ENCODE measurements at regions not wholly inside any gene's neighbourhood (a gene's known extent, or its start where the extent isn't known, plus 50 kb on each side); places are given as distances from the start of the nearest gene placed in this dataset.
"Not testable (repeated sequence)": the region's sequence is repeated elsewhere in the genome, so short reads cannot be mapped to it uniquely, and the experiment has no call there.

- intact Hi-C loops (cut with DNase I): no loop called here
- DNase-seq (no peak), ATAC-seq (ENCODE audit: poor library complexity) (no peak)
Measured at GRCh38 chr5:105680858-105681475, 1989.8 kb downstream of the EFNA5 start.

DNA sequence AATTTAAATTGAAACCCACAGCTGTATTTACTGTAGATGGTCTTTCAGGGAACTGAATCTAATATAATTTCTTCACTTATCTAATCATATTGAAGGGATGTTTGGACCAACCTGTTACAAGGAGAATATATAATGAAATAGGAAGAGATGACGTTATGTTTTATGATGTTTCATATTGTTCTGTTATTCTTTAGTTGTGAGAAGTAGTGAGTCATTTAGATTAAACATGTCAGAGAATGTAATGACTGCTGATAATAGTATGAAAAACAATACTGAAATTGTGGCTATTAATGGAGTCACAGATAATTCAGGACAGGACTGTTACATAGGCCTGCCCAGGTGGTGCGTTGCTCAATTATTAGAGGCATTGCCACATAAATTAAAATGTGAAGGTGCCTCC is 1993.4 kb downstream of the EFNA5 start:
- intact Hi-C loops (cut with DNase I): no loop called here
- DNase-seq (no peak), ATAC-seq (ENCODE audit: poor library complexity) (no peak)

GRCh38 chr5:105670596-105670995 is 2000.1 kb downstream of the EFNA5 start:
- intact Hi-C loops (cut with DNase I): no loop called here
- DNase-seq (no peak), ATAC-seq (ENCODE audit: poor library complexity) (no peak)

DNA sequence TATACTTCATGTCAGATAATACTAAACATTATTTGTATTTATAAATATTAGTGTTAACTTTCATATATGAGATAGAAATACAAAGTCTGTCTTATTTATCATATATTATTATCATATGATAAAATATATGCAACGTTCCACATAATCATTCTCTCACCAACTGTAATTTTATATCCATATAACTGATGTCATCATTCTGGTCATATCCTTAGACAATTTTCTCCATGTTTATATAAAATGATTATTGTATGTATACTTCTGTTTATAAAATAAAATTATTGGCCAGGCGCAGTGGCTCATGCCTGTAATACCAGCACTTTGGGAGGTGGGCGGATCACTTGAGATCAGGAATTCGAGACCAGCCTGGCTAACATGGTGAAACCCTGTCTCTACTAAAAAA is 2007.1 kb downstream of the EFNA5 start:
- ATAC-seq (ENCODE audit: poor library complexity) (no peak), DNase-seq (no peak)
- intact Hi-C loops (cut with DNase I): no loop called here

GRCh38 chr5:105659396-105659795 is 2011.3 kb downstream of the EFNA5 start:
- intact Hi-C loops (cut with DNase I): no loop called here
- ATAC-seq (ENCODE audit: poor library complexity) (no peak), DNase-seq (no peak)

- DNase-seq (no peak), ATAC-seq (ENCODE audit: poor library complexity) (no peak)
- intact Hi-C loops (cut with DNase I): no loop called here
Measured at GRCh38 chr5:105640328-105640727, 2030.4 kb downstream of the EFNA5 start.

- ATAC-seq (ENCODE audit: poor library complexity) (no peak), DNase-seq (no peak)
- intact Hi-C loops (cut with DNase I): no loop called here
Measured at GRCh38 chr5:105639511-105639910, 2031.2 kb downstream of the EFNA5 start.

- ATAC-seq (ENCODE audit: poor library complexity) (no peak), DNase-seq (no peak)
- intact Hi-C loops (cut with DNase I): no loop called here
Measured at GRCh38 chr5:105639068-105639467, 2031.7 kb downstream of the EFNA5 start.

GRCh38 chr5:105638437-105638836 is 2032.3 kb downstream of the EFNA5 start:
- ATAC-seq (ENCODE audit: poor library complexity): no peak
- intact Hi-C loops (cut with DNase I): no loop called here
- DNase-seq: no peak

GRCh38 chr5:105632043-105632442 is 2038.7 kb downstream of the EFNA5 start:
- DNase-seq (no peak), ATAC-seq (ENCODE audit: poor library complexity) (no peak)
- intact Hi-C loops (cut with DNase I): no loop called here

- DNase-seq (no peak), ATAC-seq (ENCODE audit: poor library complexity) (no peak)
- intact Hi-C loops (cut with DNase I): no loop called here
Measured at GRCh38 chr5:105630803-105631202, 2039.9 kb downstream of the EFNA5 start.

GRCh38 chr5:105619725-105620124 is 2051.0 kb downstream of the EFNA5 start:
- intact Hi-C loops (cut with DNase I): no loop called here
- no peak for ATAC-seq (ENCODE audit: poor library complexity)

GRCh38 chr5:105617436-105618215 is 2053.1 kb downstream of the EFNA5 start:
- intact Hi-C loops (cut with DNase I): no loop called here
- ATAC-seq (ENCODE audit: poor library complexity): no peak
- no peak for DNase-seq

More at GRCh38 chr5:105619725-105620124, 2051.0 kb downstream of the EFNA5 start:
- no peak for DNase-seq

DNA sequence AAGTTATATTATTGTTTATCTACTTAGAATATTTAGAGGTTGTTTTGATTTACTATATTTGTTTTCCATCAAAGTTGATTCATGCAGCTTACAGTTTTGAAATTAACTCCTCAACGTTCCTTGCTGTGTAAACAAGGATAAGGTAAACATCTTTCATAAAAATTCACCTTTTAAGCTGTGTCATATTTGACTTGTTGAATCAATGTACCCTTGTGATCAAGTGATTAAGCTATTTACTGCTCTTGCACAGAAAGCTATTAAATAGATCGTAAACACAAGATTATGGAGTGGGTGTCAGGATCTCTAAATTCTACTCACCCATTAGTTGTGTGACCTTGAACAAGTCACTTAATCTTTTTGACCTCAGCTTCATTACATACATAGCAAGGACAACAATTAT is 2054.0 kb upstream of the NUDT12 start:
- DNase-seq (no peak), ATAC-seq (ENCODE audit: poor library complexity) (no peak)
- intact Hi-C loops (cut with DNase I): no loop called here

DNA sequence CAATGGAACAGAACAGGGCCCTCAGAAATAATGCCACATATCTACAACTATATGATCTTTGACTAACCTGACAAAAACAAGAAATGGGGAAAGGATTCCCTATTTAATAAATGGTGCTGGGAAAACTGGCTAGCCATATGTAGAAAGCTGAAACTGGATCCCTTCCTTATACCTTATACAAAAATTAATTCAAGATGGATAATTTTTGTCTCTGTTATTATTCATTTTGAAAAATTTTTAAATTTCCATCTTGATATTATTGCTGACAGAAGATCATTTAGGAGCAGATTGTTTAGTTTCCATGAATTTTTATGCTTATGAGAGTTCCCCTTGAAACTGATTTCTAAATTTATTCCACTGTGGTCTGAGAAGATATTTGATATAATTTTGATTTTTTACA is 2039.8 kb upstream of the NUDT12 start:
- intact Hi-C loops (cut with DNase I); ATAC-seq (ENCODE audit: poor library complexity); DNase-seq: not testable (repeated sequence)

- intact Hi-C loops (cut with DNase I): no loop called here
- DNase-seq (no peak), ATAC-seq (ENCODE audit: poor library complexity) (no peak)
Measured at GRCh38 chr5:105593011-105593760, 2030.6 kb upstream of the NUDT12 start.

- DNase-seq: no peak
- ATAC-seq (ENCODE audit: poor library complexity): no peak
- intact Hi-C loops (cut with DNase I): no loop called here
Measured at GRCh38 chr5:105587963-105588662, 2025.5 kb upstream of the NUDT12 start.

- ATAC-seq (ENCODE audit: poor library complexity) (no peak), DNase-seq (no peak)
- intact Hi-C loops (cut with DNase I): no loop called here
Measured at GRCh38 chr5:105581988-105582690, 2019.5 kb upstream of the NUDT12 start.

DNA sequence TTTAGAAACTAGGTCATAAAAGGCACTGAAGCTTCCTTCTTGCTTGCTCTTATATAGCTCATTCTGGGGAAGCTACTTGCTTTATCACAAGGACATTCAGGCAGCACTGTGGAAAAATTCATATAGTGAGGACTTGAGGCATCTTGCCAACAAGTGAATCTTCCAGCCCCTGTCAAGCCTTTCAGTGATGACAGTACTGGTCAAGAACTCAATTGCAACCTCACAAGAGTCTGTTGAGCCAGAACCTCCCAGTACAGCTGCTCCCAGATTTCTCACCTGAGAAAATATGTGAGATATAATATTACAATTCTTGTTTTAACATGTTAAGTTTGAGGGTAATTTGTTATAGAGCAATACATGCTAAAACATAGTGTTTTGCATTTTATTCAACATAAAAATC is 2011.0 kb upstream of the NUDT12 start:
- intact Hi-C loops (cut with DNase I): no loop called here

More for the DNA sequence above, 2011.0 kb upstream of the NUDT12 start:
- ATAC-seq (ENCODE audit: poor library complexity): no peak
- DNase-seq: no peak

All from Right ventricle myocardium superior (tissue), 1 donor.